ENCODE measurements at regions not wholly inside any gene's neighbourhood (a gene's known extent, or its start where the extent isn't known, plus 50 kb on each side); places are given as distances from the start of the nearest gene placed in this dataset.

DNA sequence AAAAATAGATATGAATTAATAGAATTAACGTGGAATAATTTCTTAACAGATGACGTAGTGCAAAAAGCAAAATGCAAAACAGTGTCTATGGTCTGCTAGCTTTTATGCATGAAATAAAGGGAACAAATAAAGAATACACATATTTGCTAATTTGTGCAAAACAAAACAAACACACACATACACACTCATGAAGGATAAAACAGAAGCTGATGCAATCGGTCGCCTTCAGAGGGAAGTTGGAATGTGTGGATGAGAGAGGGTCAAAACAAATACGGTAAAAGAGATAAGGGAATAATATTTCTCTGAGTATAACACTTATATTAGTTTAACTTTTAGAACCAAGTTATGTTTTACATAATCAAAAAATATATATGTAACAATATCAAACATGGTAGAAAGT lies 1160.9 kb upstream of the PCDH9 start:
- DNase-seq, result no peak

DNA sequence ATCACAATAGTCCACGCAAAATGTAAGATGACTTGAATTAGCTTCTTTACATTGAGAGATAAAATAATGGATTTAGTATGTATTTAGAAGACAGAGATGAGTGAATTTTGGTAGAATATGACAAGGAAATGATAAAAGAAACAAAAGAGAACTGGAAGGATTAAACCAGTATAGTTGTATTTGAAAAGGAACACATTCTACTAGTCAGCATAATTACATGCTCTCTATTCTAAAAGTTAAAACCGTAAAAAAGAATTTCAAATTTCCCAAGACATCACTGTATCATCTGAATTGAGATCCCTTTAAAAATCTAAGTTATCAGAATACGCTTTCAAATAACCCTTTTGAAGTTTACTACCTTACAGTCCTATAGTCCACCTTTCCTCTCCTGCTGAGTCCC lies 1156.7 kb upstream of the PCDH9 start:
- no peak for DNase-seq

DNA sequence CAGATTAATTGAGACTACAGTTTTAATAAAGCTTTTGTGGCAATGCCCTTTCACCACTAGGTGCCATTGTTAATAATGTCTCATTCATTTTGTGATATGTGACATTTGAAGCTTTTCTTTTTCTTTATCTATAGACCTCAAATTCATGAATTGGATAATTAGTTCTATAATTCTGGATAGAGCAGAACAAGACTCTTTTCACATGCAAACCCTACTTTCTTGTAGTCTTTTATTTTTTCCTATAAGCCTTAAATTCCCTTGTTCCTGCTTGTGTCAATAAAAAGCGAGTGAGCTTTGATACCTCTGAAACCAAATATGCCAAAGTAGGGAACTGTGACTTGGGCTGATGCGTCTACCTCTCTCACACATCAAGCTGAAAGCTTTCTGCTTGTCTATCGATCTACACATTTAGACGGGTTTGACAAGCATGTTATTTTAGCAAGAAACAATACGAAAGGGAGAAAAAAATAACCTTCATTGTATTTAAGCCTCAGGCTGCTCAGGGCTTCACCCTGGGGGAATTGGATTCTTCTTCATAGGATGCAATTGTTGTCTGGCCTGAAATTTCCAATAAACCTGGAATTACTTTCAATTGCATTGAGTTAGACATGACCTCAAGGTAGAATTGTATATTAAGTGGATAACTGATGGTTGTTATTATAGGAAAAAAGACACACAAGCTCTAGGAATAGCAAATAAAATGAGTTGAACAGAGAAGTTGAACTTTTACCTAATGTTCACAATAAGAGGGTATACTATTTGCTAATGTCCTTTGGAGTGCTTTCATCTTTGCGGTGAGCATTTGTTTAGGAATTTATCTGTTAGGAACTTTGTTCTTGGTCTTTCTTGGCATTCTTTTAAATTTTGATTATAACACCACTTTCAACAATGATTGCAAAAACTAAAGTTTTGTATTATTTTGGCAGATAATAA lies 1150.2 kb upstream of the PCDH9 start:
- no peak for DNase-seq

DNA sequence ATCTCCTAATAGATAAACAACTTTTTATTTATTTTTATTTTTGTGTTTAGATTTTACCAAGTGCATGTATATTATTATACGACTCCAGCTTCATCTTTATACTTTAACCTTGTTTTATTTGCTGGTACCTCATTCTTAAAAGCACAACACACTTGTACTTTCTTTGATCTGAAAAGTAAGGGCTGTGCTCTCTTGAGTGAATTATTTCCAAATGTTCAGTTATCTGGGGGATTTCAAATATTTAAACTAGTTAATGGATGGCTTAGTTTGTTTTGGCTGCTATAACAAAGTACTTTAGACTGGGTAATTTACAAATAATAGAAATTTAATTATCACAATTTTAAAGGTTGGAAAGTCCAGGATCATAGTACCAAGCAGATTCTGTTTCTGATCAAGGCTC lies 1148.2 kb upstream of the PCDH9 start:
- no peak for DNase-seq

GRCh38 chr13:68375004-68375403 lies 1144.9 kb upstream of the PCDH9 start:
- DNase-seq, result no peak

DNA sequence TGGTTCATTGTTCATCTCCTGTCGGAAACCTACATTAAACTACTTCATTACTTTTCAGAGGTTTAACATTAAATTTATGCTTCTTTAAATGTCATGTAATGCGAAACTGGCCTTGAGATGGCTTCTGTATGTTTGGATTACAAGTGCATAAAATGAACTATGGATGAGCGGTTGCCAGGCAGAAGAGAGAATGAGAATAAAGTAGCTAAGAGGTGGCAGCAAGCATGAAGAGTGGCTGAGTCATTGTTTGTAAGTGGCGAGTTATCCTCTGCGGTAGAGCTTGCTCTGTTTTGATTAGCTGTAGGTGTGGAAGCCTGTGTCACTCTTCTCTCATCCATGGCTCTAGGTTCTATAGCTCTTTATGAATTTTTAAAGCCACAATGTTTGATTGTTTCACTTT lies 1139.6 kb upstream of the PCDH9 start:
- DNase-seq, result no peak

GRCh38 chr13:68368922-68369321 lies 1138.8 kb upstream of the PCDH9 start:
- no peak for DNase-seq

GRCh38 chr13:68359105-68359504 lies 1129.0 kb upstream of the PCDH9 start:
- no peak for DNase-seq

DNA sequence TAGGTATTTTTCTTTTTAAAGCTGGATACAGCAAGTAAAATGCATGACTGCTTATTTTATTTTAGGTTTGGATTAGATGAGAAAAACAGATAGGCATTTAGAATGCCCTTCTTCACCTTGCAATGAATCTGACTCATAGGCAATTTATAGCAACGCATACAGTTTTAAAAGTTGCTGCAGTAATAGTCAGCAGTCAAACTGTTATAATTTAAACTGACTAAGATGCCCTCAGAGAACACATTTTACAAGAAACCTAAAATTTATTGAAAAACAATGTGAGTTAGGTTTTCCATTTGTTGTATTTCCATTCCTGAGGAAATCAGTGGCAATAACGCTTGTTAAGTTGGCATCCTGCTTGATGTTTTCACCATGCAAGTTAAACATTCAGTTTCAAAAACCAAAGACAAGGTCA lies 1128.2 kb upstream of the PCDH9 start:
- peak; percentile 5 for DNase-seq

- DNase-seq, result no peak
These were observed 1120.4 kb upstream of the PCDH9 start for GRCh38 chr13:68350554-68350953.

DNA sequence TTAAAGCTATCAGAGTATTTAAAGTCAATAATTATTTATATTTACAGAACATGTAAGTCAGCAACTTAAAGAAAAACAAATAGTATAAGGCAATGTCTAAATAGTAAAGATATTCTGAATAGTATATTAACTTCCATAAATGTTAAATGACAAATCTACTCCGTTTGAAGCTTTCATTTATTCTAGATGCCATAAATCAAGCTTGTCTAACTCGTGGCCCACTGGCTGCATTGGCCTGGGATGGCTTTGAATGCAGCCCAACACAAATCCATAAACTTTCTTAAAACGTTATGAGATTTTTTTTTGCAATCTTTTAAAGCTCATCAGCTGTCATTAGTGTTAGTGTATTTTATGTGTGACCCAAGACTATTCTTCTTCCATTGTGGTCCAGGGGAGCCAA lies 1117.1 kb upstream of the PCDH9 start:
- DNase-seq, result no peak

GRCh38 chr13:68345963-68346531 lies 1115.9 kb upstream of the PCDH9 start:
- DNase-seq, result no peak

DNA sequence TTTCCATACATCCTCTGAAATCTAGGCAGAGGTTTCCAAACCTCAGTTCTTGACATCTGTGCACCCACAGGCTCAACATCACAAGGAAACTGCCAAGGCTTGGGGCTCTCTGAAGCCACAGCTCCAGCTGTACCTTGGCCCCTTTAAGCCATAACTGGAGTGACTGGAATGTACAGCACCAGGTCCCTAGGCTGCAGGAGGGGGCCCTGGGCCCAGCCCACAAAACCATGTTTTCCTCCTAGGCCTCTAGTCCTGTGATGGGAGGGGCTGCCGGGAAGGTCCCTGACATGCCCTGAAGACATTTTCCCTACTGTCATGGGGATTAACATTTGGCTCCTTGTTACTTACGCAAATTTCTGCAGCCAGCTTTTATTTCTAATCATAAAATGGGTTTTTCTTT lies 1093.0 kb upstream of the PCDH9 start:
- no peak for DNase-seq

GRCh38 chr13:68319384-68319783 lies 1089.2 kb upstream of the PCDH9 start:
- DNase-seq, result no peak

GRCh38 chr13:68304286-68304893 lies 1074.3 kb upstream of the PCDH9 start:
- peak; percentile 26 for DNase-seq

DNA sequence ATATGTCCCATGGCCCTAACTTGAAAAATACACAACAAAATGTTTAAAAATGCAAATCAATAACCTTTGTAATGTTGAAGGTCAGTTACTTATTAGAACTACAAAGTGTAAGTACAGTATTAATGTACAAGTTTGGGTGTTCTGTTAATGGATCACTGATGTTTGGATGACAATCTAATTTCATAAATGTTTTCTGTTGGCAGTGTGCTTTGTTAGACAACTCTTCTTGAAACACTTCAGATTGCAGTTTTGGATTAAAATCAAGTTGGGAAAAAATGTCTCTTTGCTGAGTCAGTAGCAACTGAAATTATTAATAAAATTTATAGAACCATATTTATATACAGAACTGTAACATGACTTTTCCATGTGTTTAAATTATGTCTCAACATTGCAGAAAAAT lies 1063.5 kb upstream of the PCDH9 start:
- no peak for DNase-seq

DNA sequence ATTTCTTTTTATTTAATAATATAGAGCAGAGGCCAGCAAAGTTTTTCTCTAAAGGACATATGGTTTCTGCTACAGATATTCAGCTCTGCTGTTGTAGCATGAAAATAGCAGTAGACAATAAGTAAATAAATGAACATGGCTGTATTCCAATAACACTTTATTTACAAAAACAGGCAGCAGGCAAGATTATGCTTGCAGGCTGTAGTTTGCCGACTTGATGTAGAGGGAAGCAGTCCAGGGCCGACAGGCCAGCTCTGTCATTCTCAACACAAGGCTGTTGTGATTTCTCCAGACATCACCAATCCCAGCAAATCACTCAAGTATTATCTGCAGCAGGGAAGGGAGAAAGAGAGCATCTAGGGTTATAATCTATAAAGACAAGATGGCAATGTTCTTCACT lies 1062.5 kb upstream of the PCDH9 start:
- no peak for DNase-seq

GRCh38 chr13:68291595-68291994 lies 1061.5 kb upstream of the PCDH9 start:
- no peak for DNase-seq

GRCh38 chr13:68275758-68276157 lies 1045.6 kb upstream of the PCDH9 start:
- no peak for DNase-seq

DNA sequence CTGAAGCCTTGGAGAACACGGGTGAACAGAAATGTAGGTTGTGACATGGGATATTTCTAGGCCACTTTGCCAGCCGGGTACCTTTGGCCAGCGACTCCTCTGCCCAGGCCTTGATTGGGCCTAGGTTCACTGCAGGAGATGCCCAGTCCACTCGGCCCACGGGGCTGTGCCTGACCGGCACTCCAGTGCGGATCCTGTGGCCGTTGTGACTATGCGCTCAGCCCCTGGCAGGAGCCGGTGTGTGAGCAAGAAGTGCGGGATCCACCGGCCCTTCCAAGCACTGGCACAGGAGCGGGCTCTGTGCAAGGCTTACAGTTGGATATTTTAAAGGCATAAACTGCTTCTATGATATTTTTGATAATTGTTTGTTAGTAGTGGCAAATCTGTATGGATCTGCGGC lies 1042.5 kb upstream of the PCDH9 start:
- no peak for DNase-seq

DNA sequence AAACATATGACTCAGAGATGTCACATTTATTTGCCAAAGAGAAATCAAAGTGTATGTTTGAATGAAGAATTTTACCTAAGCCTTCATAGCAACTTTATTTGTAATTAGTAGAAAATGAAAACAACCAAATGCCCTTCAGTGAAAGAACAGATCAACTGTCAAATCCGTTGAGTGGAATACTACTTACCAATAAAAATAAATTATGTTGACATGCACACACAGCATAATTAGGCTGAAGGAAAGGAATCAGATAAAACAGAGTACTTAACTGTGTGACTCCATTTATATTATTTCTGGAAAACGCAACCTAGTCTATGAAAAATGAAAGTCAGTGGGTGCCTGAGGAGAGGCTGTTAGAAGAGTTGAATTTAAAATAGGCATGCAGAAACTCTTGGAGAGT lies 1034.6 kb upstream of the PCDH9 start:
- DNase-seq, result no peak

- DNase-seq, result no peak
These were observed 1031.0 kb upstream of the PCDH9 start for GRCh38 chr13:68261105-68261504.

GRCh38 chr13:68257111-68257842 lies 1027.1 kb upstream of the PCDH9 start:
- peak; percentile 35 for DNase-seq

DNA sequence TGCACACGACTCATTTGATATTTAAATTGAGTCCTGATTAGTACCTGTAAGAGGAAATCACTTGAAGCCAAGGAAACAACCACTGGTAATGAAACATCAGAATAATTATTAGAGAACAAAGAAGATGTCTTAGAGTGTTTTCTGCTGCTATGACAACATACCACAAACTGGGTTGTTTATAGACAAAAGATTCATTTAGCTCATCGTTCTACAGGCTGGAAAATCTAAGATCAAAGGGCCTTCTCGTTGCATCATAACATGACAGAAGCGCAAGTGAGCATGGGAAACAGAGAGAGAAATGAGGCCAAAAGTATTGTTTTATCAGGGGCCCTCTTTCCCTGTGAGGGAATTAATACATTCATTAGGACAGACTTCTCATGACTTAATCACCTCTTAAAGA lies 1024.0 kb upstream of the PCDH9 start:
- DNase-seq, result no peak
